Ovary (tissue), 7 donors: ENCODE measurements at regions not wholly inside any gene's neighbourhood (a gene's known extent, or its start where the extent isn't known, plus 50 kb on each side); places are given as distances from the start of the nearest gene placed in this dataset.

Experiments used
- DNase-seq, 5 donors: peaks; one replicate each; pipeline ENCODE4 v3.0.0-alpha.2; 2019 to 2020
- H3K27ac ChIP-seq, 2 donors: fragments of 200-600 bp; one replicate each; pipeline versions ENCODE4 v1.5.1 to v1.8.0; 2019 to 2022
- H3K27me3 ChIP-seq: fragments of 200-600 bp; one replicate; pipeline ENCODE4 v1.8.0; 2022
- H3K36me3 ChIP-seq: fragments of 200-600 bp; sonication (generic); one replicate; pipeline ENCODE4 v1.5.1; 2019
- H3K4me1 ChIP-seq: one replicate; pipeline ENCODE4 v1.8.1; 2013; ENCODE audit warnings: mild to moderate bottlenecking, moderate library complexity; ENCODE audit not compliant: insufficient read depth
- H3K4me3 ChIP-seq: fragments of 200-600 bp; sonication (generic); one replicate; pipeline ENCODE4 v1.5.1; 2017
- H3K9me3 ChIP-seq, 2 donors: fragments of 200-600 bp in 1 of 2; sonication (generic) in 1 of 2; one replicate each; pipeline versions ENCODE4 v1.5.1 to v1.8.1; 2013 to 2019; ENCODE audit warnings: mild to moderate bottlenecking in 1 of 2, moderate library complexity in 1 of 2
- CTCF ChIP-seq, 3 donors: fragments of 450-650 bp in 2 of 3; fragments of 200-600 bp in 1 of 3; IDR thresholded peaks; one replicate each; pipeline versions ENCODE4 v1.5.1 to v1.8.0; 2016 to 2022; ENCODE audit warnings: antibody characterized with exemption in 3 of 3, mild to moderate bottlenecking in 1 of 3
- EP300 ChIP-seq: sonication (generic); formaldehyde crosslinking; IDR thresholded peaks from one replicate; pipeline ENCODE4 v1.6.1; 2017; ENCODE audit warnings: antibody characterized with exemption
- POLR2A ChIP-seq: fragments of 450-650 bp; IDR thresholded peaks from one replicate; pipeline ENCODE4 v1.6.1; 2017; ENCODE audit warnings: antibody characterized with exemption, mild to moderate bottlenecking, moderate library complexity
- WGBS, 3 donors: extraction: QIAGEN DNeasy Blood & Tissue Kit in 1 of 3; methylation state at CpG; one replicate each; pipeline versions ENCODE4 v1.1.5 to v1.1.7; 2013 to 2017; 5-methylcytosine and 5-hydroxymethylcytosine counted together
- intact Hi-C, 4 donors: fragments of 100-400 bp; cut with DNase I; formaldehyde crosslinking; loops; one replicate each; pipeline versions ENCODE4 v1.11.0 to v1.15.1; 2022 to 2023
- donor health status: DM: no; HTN: no; CAD: no; lungs with moderate emphysema.
- donor health status: DM: no; HTN: no; CAD: no.
- donor health status: Bipolar disorder and iron deficiency.
- donor health status: DM: no; HTN: no; CAD: no.
- donor health status: DM: yes; HTN: yes; CAD: no.

DNA sequence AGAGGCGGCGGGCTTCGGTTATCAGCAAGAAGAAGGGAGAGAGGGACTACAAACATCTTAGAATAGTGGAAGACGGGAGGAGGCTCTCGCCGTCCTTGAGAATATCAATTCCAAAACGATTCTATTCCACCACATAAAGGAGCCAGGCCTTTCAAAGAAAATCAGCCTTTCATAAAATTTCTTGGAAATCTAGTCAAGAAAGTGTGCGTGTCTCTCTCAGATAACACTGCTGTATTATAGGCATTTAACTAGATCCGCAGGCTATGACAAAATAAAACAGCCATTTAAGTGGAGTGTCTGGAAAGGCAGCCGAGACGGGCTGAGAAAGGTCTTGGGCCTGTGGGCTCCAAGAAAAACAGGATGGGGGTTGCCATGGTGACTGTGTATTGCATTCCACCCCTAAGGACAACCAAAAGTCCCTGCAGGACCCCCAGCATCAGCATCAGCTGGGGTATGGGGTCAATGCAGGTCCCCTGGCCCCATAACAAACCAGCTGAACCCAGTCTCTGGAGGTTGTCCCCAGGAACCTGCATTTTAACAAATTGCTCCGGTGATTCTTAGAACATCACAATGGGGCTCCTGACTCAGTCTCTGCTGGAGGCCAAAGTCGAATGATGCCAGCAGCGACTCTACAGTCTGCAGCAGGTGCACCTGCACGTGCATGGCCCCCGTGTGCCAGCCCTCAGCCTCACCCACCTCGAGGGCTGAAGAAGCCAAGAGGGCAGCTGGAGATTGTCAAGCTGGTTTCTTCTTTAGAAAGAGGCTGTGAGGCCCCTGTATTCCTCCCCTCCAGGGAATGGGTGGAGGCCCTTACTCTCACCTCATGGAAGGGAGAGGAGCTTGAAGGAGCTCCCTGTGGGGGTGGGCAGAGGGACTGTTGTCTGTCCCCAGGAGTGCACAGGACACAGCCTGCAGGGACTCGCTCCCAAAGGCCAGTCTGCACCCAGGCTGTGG is 287.4 kb downstream of the NPHP4 start:
- intact Hi-C loops: no loop called here
- no peak for TF ChIP-seq POLR2A
- no peak for TF ChIP-seq CTCF (IDR thresholded peaks at IDR 0.05)
- TF ChIP-seq EP300: no peak
- Histone ChIP-seq H3K9me3 (no peaks in the 10 kb centered on the region), H3K36me3 (no peaks in the 10 kb centered on the region), H3K4me3 (no peak overlapping the region), H3K27ac (no peak overlapping the region), H3K27me3 (no peaks in the 10 kb centered on the region), H3K4me1 (no peaks in the 10 kb centered on the region)
- 18 to 29% (median 22%) methylated on average over 18 of the region's 18 CpGs for WGBS, 3 donors
- peak in 1 of 5 donors; percentile 7 for DNase-seq

DNA sequence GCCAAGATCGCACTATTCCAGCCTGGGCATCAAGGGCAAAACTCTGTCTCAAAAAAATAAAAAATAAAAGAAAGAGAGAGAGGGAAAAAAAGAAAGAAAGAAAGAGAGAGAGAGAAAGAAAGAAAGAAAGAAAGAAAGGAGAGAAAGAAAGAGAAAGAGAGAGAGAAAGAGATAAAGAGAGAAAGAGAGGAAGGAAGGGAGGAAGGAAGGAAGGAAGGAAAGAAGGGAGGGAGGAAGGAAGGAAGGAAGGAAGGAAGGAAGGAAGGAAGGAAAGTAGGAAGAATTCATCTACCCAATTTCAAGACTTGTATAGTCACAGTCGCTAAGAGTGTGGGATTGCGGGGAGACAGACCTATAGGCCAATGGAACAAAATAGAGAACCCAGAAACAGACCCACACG is 290.6 kb downstream of the NPHP4 start:
- WGBS, 3 donors: 78 to 82% (median 80%) methylated on average over 4 of the region's 4 CpGs
- no peak for TF ChIP-seq EP300
- TF ChIP-seq CTCF (IDR thresholded peaks at IDR 0.05): no peak
- no peak for TF ChIP-seq POLR2A
- Histone ChIP-seq H3K36me3 (no peaks in the 10 kb centered on the region), H3K9me3 (no peaks in the 10 kb centered on the region), H3K4me3 (no peak overlapping the region), H3K27ac (no peak overlapping the region), H3K4me1 (no peaks in the 10 kb centered on the region), H3K27me3 (no peaks in the 10 kb centered on the region)
- no peak for DNase-seq
- intact Hi-C loops: no loop called here

DNA sequence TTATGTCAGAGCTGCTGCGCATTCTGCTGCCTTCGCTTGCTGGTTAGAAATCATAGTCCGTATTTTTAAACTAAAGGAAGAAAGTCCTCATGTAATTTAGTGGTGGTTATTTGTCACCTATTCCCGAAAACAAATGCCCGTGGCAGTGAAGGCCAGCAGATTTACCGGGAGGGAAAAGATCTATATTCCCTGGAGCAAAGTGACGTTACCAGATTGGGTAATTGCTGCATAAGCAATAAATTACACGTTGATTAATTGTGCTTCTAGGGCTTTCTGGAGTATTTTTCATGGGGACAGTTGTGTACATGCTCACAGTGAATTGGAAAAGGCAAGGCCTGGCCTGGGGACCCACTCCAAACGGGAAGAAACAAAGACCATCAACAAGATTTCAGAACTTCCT is 298.7 kb downstream of the NPHP4 start:
- no peak overlapping the region for H3K4me3 ChIP-seq
- no peak for TF ChIP-seq POLR2A
- no peak for TF ChIP-seq EP300
- TF ChIP-seq CTCF (IDR thresholded peaks at IDR 0.05): no peak
- H3K27me3 ChIP-seq: no peaks in the 10 kb centered on the region
- H3K36me3 ChIP-seq: no peaks in the 10 kb centered on the region
- WGBS, 3 donors: 74 to 82% (median 77%) methylated on average over 9 of the region's 9 CpGs
- no peak for DNase-seq
- no peaks in the 10 kb centered on the region for H3K9me3 ChIP-seq
- intact Hi-C loops: no loop called here
- H3K4me1 ChIP-seq: no peaks in the 10 kb centered on the region
- no peak overlapping the region for H3K27ac ChIP-seq

GRCh38 chr1:5692664-5693063 is 299.6 kb downstream of the NPHP4 start:
- no peaks in the 10 kb centered on the region for H3K9me3 ChIP-seq
- WGBS, 3 donors: 8 to 36% (median 8%) methylated on average over 6 of the region's 6 CpGs
- H3K36me3 ChIP-seq: no peaks in the 10 kb centered on the region
- TF ChIP-seq EP300 (no peak), CTCF (IDR thresholded peaks at IDR 0.05) (no peak), POLR2A (no peak)
- no peak overlapping the region for H3K27ac ChIP-seq
- H3K4me1 ChIP-seq: no peaks in the 10 kb centered on the region
- H3K4me3 ChIP-seq: no peak overlapping the region
- intact Hi-C loops: no loop called here
- no peak for DNase-seq
- H3K27me3 ChIP-seq: no peaks in the 10 kb centered on the region
